GM12878 (cell line): ENCODE measurements at regions not wholly inside any gene's neighbourhood (a gene's known extent, or its start where the extent isn't known, plus 50 kb on each side); places are given as distances from the start of the nearest gene placed in this dataset.

Source experiments
- ATAC-seq: fragments of 200-7000 bp; cut with Tn5 transposase; 3 replicates; pipeline ENCODE4 v1.9.1; 2020; ENCODE audit warnings: mild to moderate bottlenecking, moderate library complexity
- BruUV-seq: library from RNA; stranded (reverse); fragments of 400-500 nt; replicated peaks from 2 replicates; lab custom pipeline; 2021; lab: Mats Ljungman, UMichigan
- CTCF ChIA-PET: fragments of 300-600 bp; sonication (Branson Sonifier 250); formaldehyde crosslinking; extraction: SDS; loops from one replicate; lab custom pipeline; 2021; ENCODE audit warnings: inconsistent platforms; lab: Yijun Ruan, JAX
- POLR2A ChIA-PET: fragments of 350-600 bp; formaldehyde crosslinking; extraction: SDS; loops from one replicate; lab custom pipeline; 2021; ENCODE audit warnings: inconsistent platforms; lab: Charles Lee
- RAD21 ChIA-PET: fragments of 300-600 bp; sonication (Branson Sonifier 250); formaldehyde crosslinking; loops from one replicate; lab custom pipeline; 2023; ENCODE audit warnings: antibody characterized with exemption; ENCODE audit not compliant: unreplicated experiment; lab: Charles Lee
- SMC1A ChIA-PET: fragments of 300-600 bp; sonication (Branson Sonifier 250); formaldehyde crosslinking; loops from one replicate; lab custom pipeline; 2023; ENCODE audit not compliant: unreplicated experiment, uncharacterized antibody; lab: Charles Lee
- DNase-seq: peaks from one replicate; pipeline ENCODE4 v3.0.0-alpha.2; 2011; ENCODE audit warnings: low read depth, low spot score
- FAIRE-seq: peaks from 3 replicates; lab custom pipeline; 2011; peaks lifted over from hg19 to GRCh38; lab: Jason Lieb, UNC
- H2AFZ ChIP-seq: 2 replicates; pipeline ENCODE4 v1.6.0; 2011; ENCODE audit warnings: low read depth, low read length, control low read depth; ENCODE audit not compliant: control insufficient read depth
- H3K27ac ChIP-seq: 2 replicates; pipeline ENCODE4 v1.5.1; 2011; ENCODE audit warnings: control low read depth; ENCODE audit not compliant: control insufficient read depth, insufficient read depth
- H3K27me3 ChIP-seq, 2 experiments: replicated peaks in 1 of 2; 2 replicates each; pipeline versions ENCODE4 v1.6.0 to v1.6.1; 2011; ENCODE audit warnings: low read length in 1 of 2; ENCODE audit not compliant: control insufficient read depth in 2 of 2, insufficient read depth in 2 of 2
- H3K36me3 ChIP-seq, 2 experiments: 2 replicates each; pipeline ENCODE4 v1.5.1; 2011; ENCODE audit warnings: low read length in 1 of 2; ENCODE audit not compliant: control insufficient read depth in 2 of 2, insufficient read depth in 2 of 2
- H3K4me1 ChIP-seq: 2 replicates; pipeline ENCODE4 v1.6.1; 2011; ENCODE audit warnings: mild to moderate bottlenecking, low read length, moderate library complexity, mixed read lengths; ENCODE audit not compliant: control insufficient read depth, insufficient read depth
- H3K4me2 ChIP-seq: 2 replicates; pipeline ENCODE4 v1.6.0; 2011; ENCODE audit warnings: control low read depth; ENCODE audit not compliant: control insufficient read depth, insufficient read depth
- H3K4me3 ChIP-seq: fragments of 200-600 bp; sonication (generic); 2 replicates; pipeline ENCODE4 v1.5.1; 2016
- H3K79me2 ChIP-seq: 2 replicates; pipeline ENCODE4 v1.6.0; 2011; ENCODE audit warnings: low read length; ENCODE audit not compliant: control insufficient read depth, insufficient read depth
- H3K9ac ChIP-seq: 2 replicates; pipeline ENCODE4 v1.8.0; 2011; ENCODE audit warnings: low read length, control low read depth, mixed read lengths; ENCODE audit not compliant: control insufficient read depth, insufficient read depth
- H3K9me3 ChIP-seq: replicated peaks from 3 replicates; pipeline ENCODE4 v1.5.1; 2011; ENCODE audit warnings: mild to moderate bottlenecking, low read length; ENCODE audit not compliant: control insufficient read depth, insufficient read depth
- H4K20me1 ChIP-seq: 2 replicates; pipeline ENCODE4 v1.6.0; 2011; ENCODE audit not compliant: control insufficient read depth, insufficient read depth
- ASH2L ChIP-seq: fragments of 300-600, 200-600 bp; sonication (generic); IDR thresholded peaks from 2 replicates; pipeline ENCODE4 v1.6.1; 2017; ENCODE audit warnings: low read depth, mild to moderate bottlenecking, borderline replicate concordance
- EZH2 ChIP-seq: IDR thresholded peaks from 2 replicates; pipeline ENCODE4 v1.6.1; 2012; ENCODE audit warnings: low read depth, mild to moderate bottlenecking, control low read depth, inconsistent platforms, low read length, borderline replicate concordance; ENCODE audit not compliant: control insufficient read depth
- FOXM1 ChIP-seq: IDR thresholded peaks from 2 replicates; pipeline ENCODE4 v1.6.1; 2012; ENCODE audit warnings: low read depth, mild to moderate bottlenecking, inconsistent platforms, low read length, moderate library complexity
- KAT2A ChIP-seq: conservative IDR thresholded peaks from 2 replicates; pipeline ENCODE4 v1.6.1; 2011; ENCODE audit warnings: low read depth, low read length; ENCODE audit not compliant: control insufficient read depth
- KLF5 ChIP-seq: fragments of 450-650 bp; IDR thresholded peaks from 2 replicates; pipeline ENCODE4 v1.6.1; 2014; ENCODE audit warnings: mild to moderate bottlenecking; ENCODE audit not compliant: partially characterized antibody
- MEF2B ChIP-seq: fragments of 450-650 bp; IDR thresholded peaks from 2 replicates; pipeline ENCODE4 v1.6.1; 2018; ENCODE audit warnings: mild to moderate bottlenecking, moderate library complexity; ENCODE audit not compliant: partially characterized antibody, poor library complexity, severe bottlenecking
- PAX5 ChIP-seq: IDR thresholded peaks from 2 replicates; pipeline ENCODE4 v1.6.1; 2011; ENCODE audit warnings: low read depth, low read length, borderline replicate concordance
- POLR2AphosphoS2 ChIP-seq: IDR thresholded peaks from 2 replicates; pipeline ENCODE4 v1.6.1; 2011; ENCODE audit warnings: low read depth, mild to moderate bottlenecking, low read length, improper control_type of control experiment, moderate library complexity
- RELA ChIP-seq: fragments of 450-650 bp; IDR thresholded peaks from 2 replicates; pipeline ENCODE4 v1.8.0; 2014; ENCODE audit warnings: borderline replicate concordance; ENCODE audit not compliant: partially characterized antibody
- RFX5 ChIP-seq: IDR thresholded peaks from 2 replicates; pipeline ENCODE4 v1.6.1; 2011; ENCODE audit warnings: low read depth, low read length, improper control_type of control experiment
- SMARCA5 ChIP-seq: fragments of 450-650 bp; IDR thresholded peaks from 2 replicates; pipeline ENCODE4 v1.6.1; 2017; ENCODE audit warnings: mild to moderate bottlenecking
- SP1 ChIP-seq: IDR thresholded peaks from one replicate; pipeline ENCODE4 v1.6.1; 2011; ENCODE audit warnings: low read depth, low read length
- SPI1 ChIP-seq: IDR thresholded peaks from 2 replicates; pipeline ENCODE4 v1.6.1; 2011; ENCODE audit warnings: low read depth, mild to moderate bottlenecking, low read length, moderate library complexity, borderline replicate concordance; ENCODE audit not compliant: insufficient read depth
- STAT1 ChIP-seq: fragments of 450-650 bp; conservative IDR thresholded peaks from 2 replicates; pipeline ENCODE4 v1.6.1; 2014; ENCODE audit warnings: antibody characterized with exemption, mild to moderate bottlenecking
- ZNF217 ChIP-seq: fragments of 450-650 bp; IDR thresholded peaks from 2 replicates; pipeline ENCODE4 v1.6.1; 2017; ENCODE audit warnings: antibody characterized with exemption, mild to moderate bottlenecking
- WGBS: methylation state at CpG from one replicate; pipeline ENCODE4 v1.1.6; 2016; ENCODE audit warnings: low lambda C conversion rate; ENCODE audit not compliant: insufficient replicate concordance, insufficient coverage; ENCODE audit errors: missing lambda C conversion rate; 5-methylcytosine and 5-hydroxymethylcytosine counted together
- in situ Hi-C: fragments of 300-500 bp; cut with MboI; formaldehyde crosslinking; loops from 9 replicates; pipeline ENCODE4 v1.14.3; 2018; ENCODE audit warnings: mixed read lengths
- intact Hi-C: fragments of 100-400 bp; cut with micrococcal nuclease; formaldehyde crosslinking; loops from one replicate; pipeline ENCODE4 v1.14.2; 2022; ENCODE audit not compliant: unreplicated experiment
- TF ChIP-seq, protein P1 (sequence below): fragments of 450-650 bp; IDR thresholded peaks from 2 replicates; pipeline ENCODE4 v1.6.1; 2016; ENCODE audit warnings: mild to moderate bottlenecking, moderate library complexity, borderline replicate concordance

DNA sequence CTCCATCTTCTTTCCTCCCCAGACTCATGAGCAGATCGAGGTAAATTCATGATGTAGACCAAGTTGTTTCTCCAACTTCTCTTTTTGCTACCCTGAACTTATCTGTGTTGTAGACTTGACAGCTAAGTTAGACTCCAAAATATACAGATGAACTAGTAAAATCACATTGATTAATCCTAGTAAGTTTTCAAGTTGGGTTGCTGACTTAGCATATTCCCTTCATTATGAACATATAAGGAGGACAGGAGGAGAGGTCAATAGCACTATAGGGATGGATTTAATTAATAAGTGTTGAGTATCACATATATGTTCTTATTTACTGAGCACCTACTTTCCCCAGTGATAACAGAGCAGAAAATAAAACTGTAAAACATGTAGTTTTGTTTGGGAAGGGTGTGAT lies 227.3 kb downstream of the TINAG start:
- DNase-seq (no peak), ATAC-seq (no peak), FAIRE-seq (no peak)
- WGBS, result 0% methylated on average over 1 of the region's 1 CpG
- ChIA-PET CTCF (no interaction called here), SMC1A (no interaction called here), POLR2A (no interaction called here), RAD21 (no interaction called here)
- Histone ChIP-seq H3K9ac (no peak overlapping the region), H3K4me2 (no peak overlapping the region), H3K4me3 (no peak overlapping the region), H3K27me3 (no peaks in the 10 kb centered on the region), H3K4me1 (no peaks in the 10 kb centered on the region), H3K9me3 (no peaks in the 10 kb centered on the region), H3K79me2 (no peaks in the 10 kb centered on the region), H3K27ac (no peak overlapping the region), H4K20me1 (no peaks in the 10 kb centered on the region), H2AFZ (no peak overlapping the region), H3K36me3 (no peaks in the 10 kb centered on the region)
- no TSS peak for BruUV-seq
- intact Hi-C loops (no loop called here), in situ Hi-C loops (no loop called here)
- TF ChIP-seq KAT2A (no peak), KLF5 (no peak), SP1 (no peak), FOXM1 (no peak), SPI1 (no peak), SMARCA5 (no peak), MEF2B (no peak), PAX5 (no peak), RELA (no peak), RFX5 (no peak), EZH2 (no peak), POLR2AphosphoS2 (no peak), ASH2L (no peak), ZNF217 (no peak), STAT1 (no peak)
- TF ChIP-seq, protein P1, sequence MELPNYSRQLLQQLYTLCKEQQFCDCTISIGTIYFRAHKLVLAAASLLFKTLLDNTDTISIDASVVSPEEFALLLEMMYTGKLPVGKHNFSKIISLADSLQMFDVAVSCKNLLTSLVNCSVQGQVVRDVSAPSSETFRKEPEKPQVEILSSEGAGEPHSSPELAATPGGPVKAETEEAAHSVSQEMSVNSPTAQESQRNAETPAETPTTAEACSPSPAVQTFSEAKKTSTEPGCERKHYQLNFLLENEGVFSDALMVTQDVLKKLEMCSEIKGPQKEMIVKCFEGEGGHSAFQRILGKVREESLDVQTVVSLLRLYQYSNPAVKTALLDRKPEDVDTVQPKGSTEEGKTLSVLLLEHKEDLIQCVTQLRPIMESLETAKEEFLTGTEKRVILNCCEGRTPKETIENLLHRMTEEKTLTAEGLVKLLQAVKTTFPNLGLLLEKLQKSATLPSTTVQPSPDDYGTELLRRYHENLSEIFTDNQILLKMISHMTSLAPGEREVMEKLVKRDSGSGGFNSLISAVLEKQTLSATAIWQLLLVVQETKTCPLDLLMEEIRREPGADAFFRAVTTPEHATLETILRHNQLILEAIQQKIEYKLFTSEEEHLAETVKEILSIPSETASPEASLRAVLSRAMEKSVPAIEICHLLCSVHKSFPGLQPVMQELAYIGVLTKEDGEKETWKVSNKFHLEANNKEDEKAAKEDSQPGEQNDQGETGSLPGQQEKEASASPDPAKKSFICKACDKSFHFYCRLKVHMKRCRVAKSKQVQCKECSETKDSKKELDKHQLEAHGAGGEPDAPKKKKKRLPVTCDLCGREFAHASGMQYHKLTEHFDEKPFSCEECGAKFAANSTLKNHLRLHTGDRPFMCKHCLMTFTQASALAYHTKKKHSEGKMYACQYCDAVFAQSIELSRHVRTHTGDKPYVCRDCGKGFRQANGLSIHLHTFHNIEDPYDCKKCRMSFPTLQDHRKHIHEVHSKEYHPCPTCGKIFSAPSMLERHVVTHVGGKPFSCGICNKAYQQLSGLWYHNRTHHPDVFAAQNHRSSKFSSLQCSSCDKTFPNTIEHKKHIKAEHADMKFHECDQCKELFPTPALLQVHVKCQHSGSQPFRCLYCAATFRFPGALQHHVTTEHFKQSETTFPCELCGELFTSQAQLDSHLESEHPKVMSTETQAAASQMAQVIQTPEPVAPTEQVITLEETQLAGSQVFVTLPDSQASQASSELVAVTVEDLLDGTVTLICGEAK, result no peak
